ENCODE measurements at regions not wholly inside any gene's neighbourhood (a gene's known extent, or its start where the extent isn't known, plus 50 kb on each side); places are given as distances from the start of the nearest gene placed in this dataset.

- Mint-ChIP-seq H3K27me3 (ENCODE audit: low read depth) (peaks cover 4% of the 10 kb centered on the region; the same call in 1 of the 2 replicates), H3K4me1 (peaks cover 47% of the 10 kb centered on the region), H3K36me3 (peaks cover 9% of the 10 kb centered on the region), H3K27ac (no peak overlapping the region), H3K4me3 (no peak overlapping the region), H3K9me3 (peaks cover 17% of the 10 kb centered on the region)
- ATAC-seq: no peak
- TF ChIP-seq MXD4 (CRISPR knock-in tag; IDR thresholded peaks at IDR 0.05; ENCODE audit: borderline replicate concordance) (no peak), JUN (CRISPR knock-in tag; IDR thresholded peaks at IDR 0.05) (no peak), E2F5 (CRISPR knock-in tag; IDR thresholded peaks at IDR 0.05) (no peak), AR (CRISPR knock-in tag; IDR thresholded peaks at IDR 0.05) (no peak), ZNF425 (CRISPR knock-in tag; conservative IDR thresholded peaks at IDR 0.05) (no peak), SMAD4 (CRISPR knock-in tag; IDR thresholded peaks at IDR 0.05) (no peak), MLX (CRISPR knock-in tag; IDR thresholded peaks at IDR 0.05) (no peak), ESRRA (CRISPR knock-in tag; IDR thresholded peaks at IDR 0.05; ENCODE audit: borderline replicate concordance) (no peak), NR2C2 (CRISPR knock-in tag; IDR thresholded peaks at IDR 0.05) (no peak), E2F1 (CRISPR knock-in tag; IDR thresholded peaks at IDR 0.05) (no peak), FOXK1 (CRISPR knock-in tag; IDR thresholded peaks at IDR 0.05) (no peak), NFATC4 (CRISPR knock-in tag; IDR thresholded peaks at IDR 0.05) (no peak), ZNF416 (CRISPR knock-in tag; IDR thresholded peaks at IDR 0.05) (no peak), FOXJ3 (CRISPR knock-in tag; IDR thresholded peaks at IDR 0.05; ENCODE audit: borderline replicate concordance) (no peak), USF2 (CRISPR knock-in tag; IDR thresholded peaks at IDR 0.05) (no peak), FOXP4 (CRISPR knock-in tag; IDR thresholded peaks at IDR 0.05) (no peak)
- ChIA-PET CTCF (interaction anchor here (1.3 kb wide), 1 partner anchor 219 kb away, joined by 6 read pairs; no protein-coding TSS in a partner anchor), POLR2A (no interaction called here)
- DNase-seq (ENCODE audit: low spot score): no peak
Measured at GRCh38 chr6:14348389-14348788, 230.8 kb downstream of the CD83 start.
